ENCODE measurements at regions not wholly inside any gene's neighbourhood (a gene's known extent, or its start where the extent isn't known, plus 50 kb on each side); places are given as distances from the start of the nearest gene placed in this dataset.

DNA sequence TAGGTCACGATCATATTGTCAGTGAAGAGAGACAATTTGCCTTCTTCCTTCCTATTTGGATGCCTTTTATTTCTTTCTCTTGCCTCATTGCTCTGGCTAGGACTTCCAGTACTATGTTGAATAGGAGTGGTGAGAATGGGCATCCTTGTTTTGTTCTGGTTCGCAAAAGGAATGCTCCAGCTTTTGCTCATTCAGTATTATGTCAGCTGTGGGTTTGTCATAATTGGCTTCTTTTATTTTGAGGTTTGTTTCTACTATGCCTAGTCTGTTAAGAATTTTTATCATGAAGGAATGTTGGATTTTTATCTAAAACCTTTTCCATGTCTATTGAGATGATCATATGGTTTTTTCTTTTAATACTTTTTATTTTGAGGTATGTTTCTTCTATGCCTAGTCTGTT is 152.3 kb upstream of the MAD2L1 start:
- H3K9me3 Mint-ChIP-seq = peaks cover 6% of the 10 kb centered on the region; the same call in 2 of the 3 replicates
- Histone ChIP-seq H4K20me1 (replicated peaks; ENCODE audit: insufficient read depth) (no peaks in the 10 kb centered on the region), H3K79me2 (replicated peaks; ENCODE audit: insufficient read depth) (no peaks in the 10 kb centered on the region), H3K27me3 (ENCODE audit: insufficient read depth) (no peaks in the 10 kb centered on the region), H3K4me1 (ENCODE audit: insufficient read depth) (no peaks in the 10 kb centered on the region), H3K4me3 (no peak overlapping the region), H3K36me3 (ENCODE audit: insufficient read depth) (no peaks in the 10 kb centered on the region), H3K4me2 (no peak overlapping the region), H3F3A (replicated peaks; ENCODE audit: low read depth) (no peaks in the 10 kb centered on the region), H2AFZ (no peak overlapping the region), H3K27ac (ENCODE audit: low read depth) (no peak overlapping the region), H3K9me2 (ENCODE audit: insufficient read depth) (no peaks in the 10 kb centered on the region; the same call in 1 of the 2 replicates)
- H3K27me3 Mint-ChIP-seq (ENCODE audit: insufficient read depth, low read depth, poor library complexity) = no peaks in the 10 kb centered on the region
- no peak for ATAC-seq
- TF ChIP-seq, protein P1, sequence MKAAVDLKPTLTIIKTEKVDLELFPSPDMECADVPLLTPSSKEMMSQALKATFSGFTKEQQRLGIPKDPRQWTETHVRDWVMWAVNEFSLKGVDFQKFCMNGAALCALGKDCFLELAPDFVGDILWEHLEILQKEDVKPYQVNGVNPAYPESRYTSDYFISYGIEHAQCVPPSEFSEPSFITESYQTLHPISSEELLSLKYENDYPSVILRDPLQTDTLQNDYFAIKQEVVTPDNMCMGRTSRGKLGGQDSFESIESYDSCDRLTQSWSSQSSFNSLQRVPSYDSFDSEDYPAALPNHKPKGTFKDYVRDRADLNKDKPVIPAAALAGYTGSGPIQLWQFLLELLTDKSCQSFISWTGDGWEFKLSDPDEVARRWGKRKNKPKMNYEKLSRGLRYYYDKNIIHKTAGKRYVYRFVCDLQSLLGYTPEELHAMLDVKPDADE (IDR thresholded peaks at IDR 0.05) = no peak
- TF ChIP-seq JUNB (IDR thresholded peaks at IDR 0.05; ENCODE audit: unreplicated experiment) (no peak), ZNF331 (CRISPR knock-in tag; IDR thresholded peaks at IDR 0.05; ENCODE audit: low read depth) (no peak), CREB1 (CRISPR knock-in tag; IDR thresholded peaks at IDR 0.05; ENCODE audit: low read depth) (no peak), POLR2AphosphoS5 (IDR thresholded peaks at IDR 0.05; ENCODE audit: low read depth) (no peak), NANOG (IDR thresholded peaks at IDR 0.05; ENCODE audit: borderline replicate concordance) (no peak), EZH2phosphoT487 (IDR thresholded peaks at IDR 0.05; ENCODE audit: unreplicated experiment) (no peak), STAT1 (IDR thresholded peaks at IDR 0.05; ENCODE audit: unreplicated experiment) (no peak), EZH2 (IDR thresholded peaks at IDR 0.05; ENCODE audit: low read depth, unreplicated experiment) (no peak), ZNF114 (CRISPR knock-in tag; IDR thresholded peaks at IDR 0.05) (no peak)
- TF ChIP-seq, protein P2, sequence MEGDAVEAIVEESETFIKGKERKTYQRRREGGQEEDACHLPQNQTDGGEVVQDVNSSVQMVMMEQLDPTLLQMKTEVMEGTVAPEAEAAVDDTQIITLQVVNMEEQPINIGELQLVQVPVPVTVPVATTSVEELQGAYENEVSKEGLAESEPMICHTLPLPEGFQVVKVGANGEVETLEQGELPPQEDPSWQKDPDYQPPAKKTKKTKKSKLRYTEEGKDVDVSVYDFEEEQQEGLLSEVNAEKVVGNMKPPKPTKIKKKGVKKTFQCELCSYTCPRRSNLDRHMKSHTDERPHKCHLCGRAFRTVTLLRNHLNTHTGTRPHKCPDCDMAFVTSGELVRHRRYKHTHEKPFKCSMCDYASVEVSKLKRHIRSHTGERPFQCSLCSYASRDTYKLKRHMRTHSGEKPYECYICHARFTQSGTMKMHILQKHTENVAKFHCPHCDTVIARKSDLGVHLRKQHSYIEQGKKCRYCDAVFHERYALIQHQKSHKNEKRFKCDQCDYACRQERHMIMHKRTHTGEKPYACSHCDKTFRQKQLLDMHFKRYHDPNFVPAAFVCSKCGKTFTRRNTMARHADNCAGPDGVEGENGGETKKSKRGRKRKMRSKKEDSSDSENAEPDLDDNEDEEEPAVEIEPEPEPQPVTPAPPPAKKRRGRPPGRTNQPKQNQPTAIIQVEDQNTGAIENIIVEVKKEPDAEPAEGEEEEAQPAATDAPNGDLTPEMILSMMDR (conservative IDR thresholded peaks at IDR 0.05; ENCODE audit: low read depth in 2 of 2) = no peak
- TF ChIP-seq, protein P3, sequence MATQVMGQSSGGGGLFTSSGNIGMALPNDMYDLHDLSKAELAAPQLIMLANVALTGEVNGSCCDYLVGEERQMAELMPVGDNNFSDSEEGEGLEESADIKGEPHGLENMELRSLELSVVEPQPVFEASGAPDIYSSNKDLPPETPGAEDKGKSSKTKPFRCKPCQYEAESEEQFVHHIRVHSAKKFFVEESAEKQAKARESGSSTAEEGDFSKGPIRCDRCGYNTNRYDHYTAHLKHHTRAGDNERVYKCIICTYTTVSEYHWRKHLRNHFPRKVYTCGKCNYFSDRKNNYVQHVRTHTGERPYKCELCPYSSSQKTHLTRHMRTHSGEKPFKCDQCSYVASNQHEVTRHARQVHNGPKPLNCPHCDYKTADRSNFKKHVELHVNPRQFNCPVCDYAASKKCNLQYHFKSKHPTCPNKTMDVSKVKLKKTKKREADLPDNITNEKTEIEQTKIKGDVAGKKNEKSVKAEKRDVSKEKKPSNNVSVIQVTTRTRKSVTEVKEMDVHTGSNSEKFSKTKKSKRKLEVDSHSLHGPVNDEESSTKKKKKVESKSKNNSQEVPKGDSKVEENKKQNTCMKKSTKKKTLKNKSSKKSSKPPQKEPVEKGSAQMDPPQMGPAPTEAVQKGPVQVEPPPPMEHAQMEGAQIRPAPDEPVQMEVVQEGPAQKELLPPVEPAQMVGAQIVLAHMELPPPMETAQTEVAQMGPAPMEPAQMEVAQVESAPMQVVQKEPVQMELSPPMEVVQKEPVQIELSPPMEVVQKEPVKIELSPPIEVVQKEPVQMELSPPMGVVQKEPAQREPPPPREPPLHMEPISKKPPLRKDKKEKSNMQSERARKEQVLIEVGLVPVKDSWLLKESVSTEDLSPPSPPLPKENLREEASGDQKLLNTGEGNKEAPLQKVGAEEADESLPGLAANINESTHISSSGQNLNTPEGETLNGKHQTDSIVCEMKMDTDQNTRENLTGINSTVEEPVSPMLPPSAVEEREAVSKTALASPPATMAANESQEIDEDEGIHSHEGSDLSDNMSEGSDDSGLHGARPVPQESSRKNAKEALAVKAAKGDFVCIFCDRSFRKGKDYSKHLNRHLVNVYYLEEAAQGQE (IDR thresholded peaks at IDR 0.05; ENCODE audit: unreplicated experiment) = no peak
- TF ChIP-seq, protein P4, sequence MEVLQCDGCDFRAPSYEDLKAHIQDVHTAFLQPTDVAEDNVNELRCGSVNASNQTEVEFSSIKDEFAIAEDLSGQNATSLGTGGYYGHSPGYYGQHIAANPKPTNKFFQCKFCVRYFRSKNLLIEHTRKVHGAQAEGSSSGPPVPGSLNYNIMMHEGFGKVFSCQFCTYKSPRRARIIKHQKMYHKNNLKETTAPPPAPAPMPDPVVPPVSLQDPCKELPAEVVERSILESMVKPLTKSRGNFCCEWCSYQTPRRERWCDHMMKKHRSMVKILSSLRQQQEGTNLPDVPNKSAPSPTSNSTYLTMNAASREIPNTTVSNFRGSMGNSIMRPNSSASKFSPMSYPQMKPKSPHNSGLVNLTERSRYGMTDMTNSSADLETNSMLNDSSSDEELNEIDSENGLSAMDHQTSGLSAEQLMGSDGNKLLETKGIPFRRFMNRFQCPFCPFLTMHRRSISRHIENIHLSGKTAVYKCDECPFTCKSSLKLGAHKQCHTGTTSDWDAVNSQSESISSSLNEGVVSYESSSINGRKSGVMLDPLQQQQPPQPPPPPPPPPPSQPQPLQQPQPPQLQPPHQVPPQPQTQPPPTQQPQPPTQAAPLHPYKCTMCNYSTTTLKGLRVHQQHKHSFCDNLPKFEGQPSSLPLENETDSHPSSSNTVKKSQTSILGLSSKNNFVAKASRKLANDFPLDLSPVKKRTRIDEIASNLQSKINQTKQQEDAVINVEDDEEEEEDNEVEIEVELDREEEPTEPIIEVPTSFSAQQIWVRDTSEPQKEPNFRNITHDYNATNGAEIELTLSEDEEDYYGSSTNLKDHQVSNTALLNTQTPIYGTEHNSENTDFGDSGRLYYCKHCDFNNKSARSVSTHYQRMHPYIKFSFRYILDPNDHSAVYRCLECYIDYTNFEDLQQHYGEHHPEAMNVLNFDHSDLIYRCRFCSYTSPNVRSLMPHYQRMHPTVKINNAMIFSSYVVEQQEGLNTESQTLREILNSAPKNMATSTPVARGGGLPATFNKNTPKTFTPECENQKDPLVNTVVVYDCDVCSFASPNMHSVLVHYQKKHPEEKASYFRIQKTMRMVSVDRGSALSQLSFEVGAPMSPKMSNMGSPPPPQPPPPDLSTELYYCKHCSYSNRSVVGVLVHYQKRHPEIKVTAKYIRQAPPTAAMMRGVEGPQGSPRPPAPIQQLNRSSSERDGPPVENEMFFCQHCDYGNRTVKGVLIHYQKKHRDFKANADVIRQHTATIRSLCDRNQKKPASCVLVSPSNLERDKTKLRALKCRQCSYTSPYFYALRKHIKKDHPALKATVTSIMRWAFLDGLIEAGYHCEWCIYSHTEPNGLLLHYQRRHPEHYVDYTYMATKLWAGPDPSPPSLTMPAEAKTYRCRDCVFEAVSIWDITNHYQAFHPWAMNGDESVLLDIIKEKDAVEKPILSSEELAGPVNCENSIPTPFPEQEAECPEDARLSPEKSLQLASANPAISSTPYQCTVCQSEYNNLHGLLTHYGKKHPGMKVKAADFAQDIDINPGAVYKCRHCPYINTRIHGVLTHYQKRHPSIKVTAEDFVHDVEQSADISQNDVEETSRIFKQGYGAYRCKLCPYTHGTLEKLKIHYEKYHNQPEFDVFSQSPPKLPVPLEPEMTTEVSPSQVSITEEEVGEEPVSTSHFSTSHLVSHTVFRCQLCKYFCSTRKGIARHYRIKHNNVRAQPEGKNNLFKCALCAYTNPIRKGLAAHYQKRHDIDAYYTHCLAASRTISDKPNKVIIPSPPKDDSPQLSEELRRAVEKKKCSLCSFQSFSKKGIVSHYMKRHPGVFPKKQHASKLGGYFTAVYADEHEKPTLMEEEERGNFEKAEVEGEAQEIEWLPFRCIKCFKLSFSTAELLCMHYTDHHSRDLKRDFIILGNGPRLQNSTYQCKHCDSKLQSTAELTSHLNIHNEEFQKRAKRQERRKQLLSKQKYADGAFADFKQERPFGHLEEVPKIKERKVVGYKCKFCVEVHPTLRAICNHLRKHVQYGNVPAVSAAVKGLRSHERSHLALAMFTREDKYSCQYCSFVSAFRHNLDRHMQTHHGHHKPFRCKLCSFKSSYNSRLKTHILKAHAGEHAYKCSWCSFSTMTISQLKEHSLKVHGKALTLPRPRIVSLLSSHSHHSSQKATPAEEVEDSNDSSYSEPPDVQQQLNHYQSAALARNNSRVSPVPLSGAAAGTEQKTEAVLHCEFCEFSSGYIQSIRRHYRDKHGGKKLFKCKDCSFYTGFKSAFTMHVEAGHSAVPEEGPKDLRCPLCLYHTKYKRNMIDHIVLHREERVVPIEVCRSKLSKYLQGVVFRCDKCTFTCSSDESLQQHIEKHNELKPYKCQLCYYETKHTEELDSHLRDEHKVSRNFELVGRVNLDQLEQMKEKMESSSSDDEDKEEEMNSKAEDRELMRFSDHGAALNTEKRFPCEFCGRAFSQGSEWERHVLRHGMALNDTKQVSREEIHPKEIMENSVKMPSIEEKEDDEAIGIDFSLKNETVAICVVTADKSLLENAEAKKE (CRISPR knock-in tag; IDR thresholded peaks at IDR 0.05) = no peak
- peaks cover 3% of the 10 kb centered on the region; the same call in 1 of the 3 replicates for H3K4me1 Mint-ChIP-seq
- H3K4me3 Mint-ChIP-seq = no peak overlapping the region
- no peak overlapping the region for H3K27ac Mint-ChIP-seq
- no peak for DNase-seq (ENCODE audit: low spot score)
- no peaks in the 10 kb centered on the region for H3K36me3 Mint-ChIP-seq (ENCODE audit: low read depth)
